Neural progenitor cell (in vitro differentiated cells): ENCODE measurements at regions not wholly inside any gene's neighbourhood (a gene's known extent, or its start where the extent isn't known, plus 50 kb on each side); places are given as distances from the start of the nearest gene placed in this dataset.

Experiments
- CTCF ChIP-seq: fragments of 200-600 bp; sonication (generic); IDR thresholded peaks from 2 replicates; pipeline ENCODE4 v1.5.1; 2017; ENCODE audit warnings: antibody characterized with exemption, mild to moderate bottlenecking
- EZH2phosphoT487 ChIP-seq: fragments of 200-600 bp; sonication (generic); IDR thresholded peaks from 2 replicates; pipeline ENCODE4 v1.6.1; 2017; ENCODE audit warnings: antibody characterized with exemption

DNA sequence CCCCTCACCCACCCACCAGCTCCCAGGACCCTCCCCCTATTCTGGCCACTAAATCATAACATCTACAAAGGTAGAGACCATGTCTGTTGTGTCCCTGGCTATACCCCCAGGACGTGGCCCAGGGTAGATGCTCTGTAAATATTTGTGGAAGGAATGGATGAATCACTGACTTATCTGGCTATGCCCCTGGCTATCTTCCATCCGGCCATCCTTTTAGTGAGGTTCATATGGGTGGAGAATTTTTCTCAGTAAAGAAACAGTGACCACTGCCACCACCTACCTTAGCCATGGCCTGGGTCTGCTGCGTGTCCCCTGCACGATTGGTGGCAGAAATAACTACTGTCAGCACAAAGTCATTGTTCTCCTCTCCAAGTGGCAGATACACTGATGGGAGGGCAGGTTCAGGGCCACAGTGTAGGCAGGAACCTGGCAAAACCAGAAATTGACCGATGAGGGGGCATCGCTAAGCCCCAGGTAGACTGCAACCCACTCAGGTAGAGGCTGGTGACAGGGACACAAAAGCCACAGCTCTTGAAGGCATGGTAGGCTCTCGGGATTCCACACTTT, 63.1 kb upstream of the BCO1 start:
- TF ChIP-seq CTCF, result no peak
- TF ChIP-seq EZH2phosphoT487, result no peak
